Fibroblast of skin of left biceps (primary cell): ENCODE measurements at regions not wholly inside any gene's neighbourhood (a gene's known extent, or its start where the extent isn't known, plus 50 kb on each side); places are given as distances from the start of the nearest gene placed in this dataset.
"Not testable (repeated sequence)": the region's sequence is repeated elsewhere in the genome, so short reads cannot be mapped to it uniquely, and the experiment has no call there.

Source experiments
- DNase-seq, 2 experiments: peaks; one replicate each; pipeline ENCODE4 v3.0.0-alpha.2; 2013; ENCODE audit warnings: low read depth in 2 of 2

- no peak for DNase-seq
Observed at GRCh38 chr3:166993015-166993630, 387.0 kb downstream of the ZBBX start.

DNA sequence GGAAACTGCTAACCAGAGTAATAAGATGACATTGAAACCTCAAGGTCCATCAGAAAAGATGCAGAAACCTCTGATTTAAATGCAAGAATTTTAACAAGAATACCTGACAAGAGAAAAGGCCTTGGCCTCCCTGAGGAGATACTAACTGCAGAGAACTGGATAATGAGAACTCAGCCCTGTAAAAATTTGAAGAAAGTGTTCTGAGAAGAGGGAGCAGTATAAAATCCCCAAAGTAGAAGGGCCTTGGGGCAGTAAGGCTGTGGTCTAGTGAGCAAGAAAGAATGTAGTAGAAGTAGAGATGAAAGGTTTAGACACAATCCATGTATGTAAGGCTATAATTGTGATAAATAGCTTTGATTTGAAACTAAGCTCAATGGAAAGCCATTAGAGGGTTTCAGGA, 394.1 kb downstream of the ZBBX start:
- no peak for DNase-seq

GRCh38 chr3:166975796-166976195, 404.3 kb downstream of the ZBBX start:
- DNase-seq = not testable (repeated sequence)

DNA sequence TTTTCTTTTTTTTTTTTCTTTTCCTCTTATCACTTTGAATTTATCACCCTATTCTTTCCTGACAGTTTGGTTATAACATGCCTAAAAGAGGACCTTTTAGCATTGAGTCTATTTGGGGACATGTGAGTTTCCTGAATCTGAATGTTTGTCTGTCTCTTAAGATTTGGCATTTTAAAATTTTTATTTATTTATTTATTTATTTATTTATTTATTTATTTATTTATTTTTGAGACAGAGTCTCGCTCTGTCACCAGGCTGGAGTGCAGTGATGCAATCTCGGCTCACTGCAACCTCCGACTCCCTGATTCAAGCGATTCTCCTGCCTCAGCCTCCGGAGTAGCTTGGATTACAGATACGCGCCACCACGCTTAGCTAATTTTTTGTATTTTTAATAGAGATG, 412.4 kb downstream of the ZBBX start:
- not testable (repeated sequence) for DNase-seq

- DNase-seq = no peak
Observed at GRCh38 chr3:166962911-166963310, 417.2 kb downstream of the ZBBX start.

DNA sequence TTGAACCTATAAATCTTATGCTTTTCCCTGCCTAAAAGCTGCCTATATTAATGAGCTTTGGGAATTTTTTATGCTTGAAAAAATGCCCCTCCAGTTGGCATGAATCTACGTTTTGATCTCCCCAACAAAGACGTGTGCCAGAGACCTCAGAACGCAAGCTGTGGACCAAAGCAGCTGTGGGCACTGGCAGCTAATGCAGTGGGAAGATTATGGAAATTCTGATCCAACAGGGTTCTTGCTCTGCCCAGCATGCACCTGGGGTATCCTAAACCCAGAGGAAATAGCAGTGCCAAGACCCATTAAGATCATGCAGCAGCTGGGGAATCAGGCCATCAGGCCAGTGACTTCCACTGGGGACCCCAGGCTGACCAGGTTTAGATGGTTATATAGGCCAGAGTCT, 423.0 kb downstream of the ZBBX start:
- no peak for DNase-seq

- DNase-seq = no peak
Observed at GRCh38 chr3:166955201-166955939, 424.7 kb downstream of the ZBBX start.

GRCh38 chr3:166934879-166935278, 445.2 kb downstream of the ZBBX start:
- no peak for DNase-seq

GRCh38 chr3:166917437-166917836, 462.7 kb downstream of the ZBBX start:
- no peak for DNase-seq

GRCh38 chr3:166902374-166902773, 477.7 kb downstream of the ZBBX start:
- DNase-seq = no peak

DNA sequence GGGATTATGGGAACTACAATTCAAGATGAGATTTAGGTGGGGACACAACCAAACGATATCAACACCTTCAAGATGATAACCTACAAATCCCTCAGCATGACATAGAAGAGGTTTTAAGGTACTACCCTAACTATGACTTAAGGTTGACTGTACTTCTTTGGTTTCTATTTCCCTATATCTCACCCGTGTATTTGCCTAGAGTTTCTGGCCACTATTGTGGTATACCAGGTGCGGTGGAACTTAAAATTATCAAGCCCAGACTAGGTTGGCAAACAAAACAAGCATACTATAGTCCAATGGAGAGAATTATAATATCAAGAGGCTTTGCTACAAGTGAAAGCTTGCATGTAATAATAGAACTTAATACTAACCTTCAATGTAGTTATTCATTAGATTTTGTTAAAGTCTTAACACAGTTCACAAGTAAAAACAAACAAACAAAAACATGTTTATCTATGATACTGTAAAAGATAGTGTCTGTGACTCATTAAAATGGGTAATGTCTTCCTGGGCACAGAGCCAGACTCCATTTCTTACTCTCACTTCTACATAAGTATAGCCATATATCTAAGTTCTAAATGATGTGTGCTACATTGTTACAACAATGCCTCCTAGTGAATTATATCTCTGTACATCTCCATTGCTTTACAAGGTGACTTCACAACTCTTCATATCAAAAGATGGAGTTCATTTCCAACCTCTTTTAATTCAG, 479.1 kb downstream of the ZBBX start:
- DNase-seq = no peak

DNA sequence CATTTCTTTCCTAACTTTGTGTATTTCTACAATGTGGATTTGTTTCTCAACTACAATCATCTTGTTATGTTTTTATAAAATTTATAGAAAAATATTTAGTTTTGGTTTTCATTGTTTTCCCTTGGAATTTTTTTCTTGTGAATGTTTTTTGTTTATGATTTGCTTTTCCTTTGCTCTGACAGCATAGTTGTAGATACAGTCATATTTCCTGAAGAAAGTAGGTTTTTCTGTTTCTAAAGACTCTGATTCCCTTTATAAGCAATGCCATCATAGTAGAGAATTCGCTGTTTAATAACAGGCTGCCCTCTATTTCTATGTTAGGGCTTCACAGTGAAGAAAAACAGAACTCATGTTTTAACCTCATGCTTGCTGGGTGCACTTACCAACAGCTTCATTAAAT, 482.3 kb downstream of the ZBBX start:
- no peak for DNase-seq

DNA sequence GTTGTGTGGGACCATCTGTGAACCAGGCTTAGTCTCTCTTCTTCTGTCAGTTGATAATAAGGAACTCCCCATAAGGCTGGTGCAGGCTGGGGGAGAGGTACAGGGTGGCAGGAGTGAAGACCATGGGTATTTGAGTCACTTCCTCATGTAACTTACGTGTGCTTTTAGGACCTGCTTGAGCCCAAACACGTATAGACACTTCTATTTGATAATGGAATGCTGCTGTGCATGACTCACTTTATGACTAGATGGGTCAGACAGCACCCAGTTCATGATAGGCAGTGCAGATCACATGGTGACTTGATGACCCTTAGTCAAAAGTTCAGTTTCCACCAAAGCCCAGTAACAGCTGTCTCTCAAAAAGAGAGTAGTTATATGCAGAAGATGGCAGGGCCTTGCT, 490.9 kb downstream of the ZBBX start:
- DNase-seq = no peak

GRCh38 chr3:166879661-166880060, 500.4 kb downstream of the ZBBX start:
- no peak for DNase-seq

DNA sequence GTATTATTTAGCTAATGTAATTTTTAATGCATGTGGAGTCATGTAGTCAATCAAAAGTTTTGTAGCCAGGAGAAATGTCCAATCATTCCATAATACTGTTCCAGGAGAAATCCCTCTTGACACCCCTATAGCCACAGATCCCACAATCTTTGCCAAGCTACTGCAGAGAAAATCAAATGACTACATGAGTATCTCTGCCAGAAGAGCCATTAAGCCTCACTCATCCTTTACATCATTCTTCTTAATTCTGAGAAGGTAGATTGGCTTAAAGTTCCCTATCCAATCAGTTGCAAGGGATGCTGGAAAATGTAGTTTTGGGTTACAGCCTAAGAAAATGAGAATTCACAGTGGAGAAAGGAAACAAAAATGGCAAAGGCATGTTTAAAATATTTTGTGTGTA, 502.1 kb downstream of the ZBBX start:
- no peak for DNase-seq

GRCh38 chr3:166864473-166865467, 515.3 kb downstream of the ZBBX start:
- DNase-seq = no peak

GRCh38 chr3:166860217-166860616, 519.9 kb downstream of the ZBBX start:
- DNase-seq = no peak

- no peak for DNase-seq
Observed at GRCh38 chr3:166844329-166844728, 535.8 kb downstream of the ZBBX start.

DNA sequence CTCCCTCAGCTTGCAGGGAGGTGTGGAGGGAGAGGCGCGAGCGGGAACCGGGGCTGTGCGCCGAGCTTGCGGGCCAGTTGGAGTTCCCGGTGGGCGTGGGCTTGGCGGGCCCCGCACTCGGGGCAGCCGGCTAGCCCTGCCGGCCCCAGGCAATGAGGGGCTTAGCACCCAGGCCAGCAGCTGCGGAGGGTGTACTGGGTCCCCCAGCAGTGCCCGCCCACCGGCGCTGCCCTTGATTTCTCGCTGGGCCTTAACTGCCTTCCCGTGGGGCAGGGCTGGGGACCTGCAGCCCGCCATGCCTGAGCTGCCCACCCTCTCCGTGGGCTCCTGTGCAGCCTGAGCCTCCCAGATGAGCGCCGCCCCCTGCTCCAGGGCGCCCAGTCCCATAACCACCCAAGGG, 537.3 kb downstream of the ZBBX start:
- not testable (repeated sequence) for DNase-seq

- no peak for DNase-seq
Observed at GRCh38 chr3:166837535-166837934, 542.6 kb downstream of the ZBBX start.

DNA sequence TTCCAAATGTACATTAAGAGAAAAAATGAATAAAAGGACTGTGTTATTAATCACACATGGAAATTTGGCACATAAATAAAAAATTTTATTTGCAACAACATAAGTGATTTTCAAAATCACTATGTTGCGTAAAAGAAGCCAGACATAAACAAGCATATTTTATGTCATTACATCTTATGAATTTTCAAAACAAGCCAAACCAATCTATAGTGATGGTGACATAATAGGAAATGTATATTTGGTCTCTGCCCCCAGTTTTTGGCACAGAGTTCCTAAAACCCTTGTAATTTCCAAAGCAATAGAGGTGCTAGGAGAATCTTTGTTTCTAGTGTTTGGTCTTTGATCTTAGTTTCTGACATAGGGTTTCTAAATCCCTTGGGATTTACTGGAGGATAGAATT, 543.3 kb downstream of the ZBBX start:
- DNase-seq = no peak

GRCh38 chr3:166829896-166830295, 550.2 kb downstream of the ZBBX start:
- no peak for DNase-seq
